Progenitor cell of endocrine pancreas (in vitro differentiated cells): ENCODE measurements at regions not wholly inside any gene's neighbourhood (a gene's known extent, or its start where the extent isn't known, plus 50 kb on each side); places are given as distances from the start of the nearest gene placed in this dataset.

Experiments used
- DNase-seq: peaks from one replicate; pipeline ENCODE4 v3.0.0; 2021; ENCODE audit warnings: low spot score; ENCODE audit not compliant: unreplicated experiment
- H3K27ac Mint-ChIP-seq: 2 replicates; pipeline ENCODE4 v1.8.0; 2021; ENCODE audit warnings: mild to moderate bottlenecking, moderate library complexity, mixed read lengths
- H3K27me3 Mint-ChIP-seq: 2 replicates; pipeline ENCODE4 v1.8.0; 2021; ENCODE audit warnings: mixed read lengths
- H3K36me3 Mint-ChIP-seq: 2 replicates; pipeline ENCODE4 v1.8.0; 2022; ENCODE audit warnings: mixed read lengths; ENCODE audit not compliant: insufficient read depth
- H3K4me1 Mint-ChIP-seq: 2 replicates; pipeline ENCODE4 v1.8.0; 2021; ENCODE audit warnings: low read depth, mixed read lengths
- H3K4me3 Mint-ChIP-seq: 2 replicates; pipeline ENCODE4 v1.8.0; 2021; ENCODE audit warnings: low read depth, mild to moderate bottlenecking, moderate library complexity, mixed read lengths
- H3K9me3 Mint-ChIP-seq: 2 replicates; pipeline ENCODE4 v1.8.0; 2021; ENCODE audit warnings: low read depth, mixed read lengths
- TF ChIP-seq, protein P1 (sequence below): fragments of 200-600 bp; sonication (generic); IDR thresholded peaks from one replicate; pipeline ENCODE4 v1.5.0; 2021; ENCODE audit warnings: antibody characterized with exemption, mild to moderate bottlenecking; ENCODE audit not compliant: unreplicated experiment

GRCh38 chr3:124412644-124413043 is 317.6 kb upstream of the UMPS start:
- H3K27ac Mint-ChIP-seq, result no peak overlapping the region

DNA sequence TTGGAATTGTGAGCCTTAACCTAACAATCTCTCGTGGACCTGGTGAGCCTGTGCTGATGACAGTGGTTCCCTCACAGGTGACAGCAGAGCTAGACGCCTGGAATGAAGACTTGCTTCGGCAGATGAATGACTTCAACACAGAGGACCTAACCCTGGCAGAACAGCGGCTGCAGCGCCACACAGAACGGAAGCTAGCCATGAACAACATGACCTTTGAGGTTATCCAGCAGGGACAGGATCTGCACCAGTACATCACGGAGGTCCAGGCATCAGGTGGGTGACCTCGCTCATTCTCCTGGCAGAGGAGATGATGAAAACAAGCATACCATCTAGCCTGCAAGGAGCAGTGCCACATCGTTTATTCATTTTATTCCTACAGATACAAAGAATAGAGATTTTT is 316.9 kb upstream of the UMPS start:
- Mint-ChIP-seq H3K36me3 (peaks cover 28% of the 10 kb centered on the region), H3K4me3 (no peak overlapping the region), H3K27ac (peak overlapping the region; percentile 71), H3K4me1 (peaks cover 10% of the 10 kb centered on the region), H3K27me3 (no peaks in the 10 kb centered on the region), H3K9me3 (no peaks in the 10 kb centered on the region)
- TF ChIP-seq, protein P1, sequence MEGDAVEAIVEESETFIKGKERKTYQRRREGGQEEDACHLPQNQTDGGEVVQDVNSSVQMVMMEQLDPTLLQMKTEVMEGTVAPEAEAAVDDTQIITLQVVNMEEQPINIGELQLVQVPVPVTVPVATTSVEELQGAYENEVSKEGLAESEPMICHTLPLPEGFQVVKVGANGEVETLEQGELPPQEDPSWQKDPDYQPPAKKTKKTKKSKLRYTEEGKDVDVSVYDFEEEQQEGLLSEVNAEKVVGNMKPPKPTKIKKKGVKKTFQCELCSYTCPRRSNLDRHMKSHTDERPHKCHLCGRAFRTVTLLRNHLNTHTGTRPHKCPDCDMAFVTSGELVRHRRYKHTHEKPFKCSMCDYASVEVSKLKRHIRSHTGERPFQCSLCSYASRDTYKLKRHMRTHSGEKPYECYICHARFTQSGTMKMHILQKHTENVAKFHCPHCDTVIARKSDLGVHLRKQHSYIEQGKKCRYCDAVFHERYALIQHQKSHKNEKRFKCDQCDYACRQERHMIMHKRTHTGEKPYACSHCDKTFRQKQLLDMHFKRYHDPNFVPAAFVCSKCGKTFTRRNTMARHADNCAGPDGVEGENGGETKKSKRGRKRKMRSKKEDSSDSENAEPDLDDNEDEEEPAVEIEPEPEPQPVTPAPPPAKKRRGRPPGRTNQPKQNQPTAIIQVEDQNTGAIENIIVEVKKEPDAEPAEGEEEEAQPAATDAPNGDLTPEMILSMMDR, result no peak
- DNase-seq, result no peak

More at GRCh38 chr3:124412644-124413043, 317.6 kb upstream of the UMPS start:
- Mint-ChIP-seq H3K27me3 (no peaks in the 10 kb centered on the region), H3K36me3 (peaks cover 29% of the 10 kb centered on the region), H3K4me1 (peaks cover 9% of the 10 kb centered on the region), H3K9me3 (no peaks in the 10 kb centered on the region), H3K4me3 (no peak overlapping the region)
- no peak for DNase-seq
- TF ChIP-seq, protein P1, result no peak

DNA sequence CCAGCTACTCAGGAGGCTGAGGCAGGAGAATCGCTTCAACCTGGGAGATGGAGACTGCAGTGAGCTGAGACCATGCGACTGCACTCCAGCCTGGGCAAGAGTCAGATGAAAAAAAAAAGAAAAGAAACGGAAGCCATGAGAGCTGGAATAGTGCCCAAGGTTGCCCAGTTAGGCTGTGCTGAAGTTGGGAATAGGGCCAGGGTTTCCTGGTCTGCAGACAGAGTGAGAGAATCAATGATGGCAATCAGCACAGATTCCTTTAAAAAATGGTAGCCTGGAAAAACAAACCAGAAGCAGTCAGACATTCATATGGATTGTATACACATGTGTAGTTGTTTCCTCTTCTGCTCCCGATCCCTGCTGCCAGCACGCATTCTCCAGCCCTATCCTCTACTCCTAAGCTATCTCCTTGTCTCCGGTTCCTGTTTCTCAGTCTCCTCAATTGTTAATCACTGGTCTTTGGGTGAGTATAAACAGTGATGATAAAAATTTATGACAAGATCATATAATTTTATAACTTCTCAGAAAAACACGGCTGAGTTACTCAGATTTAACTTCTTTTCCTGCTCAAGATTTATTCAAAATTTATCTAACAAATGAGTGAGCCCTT is 316.2 kb upstream of the UMPS start:
- Mint-ChIP-seq H3K4me3 (no peak overlapping the region), H3K27me3 (no peaks in the 10 kb centered on the region), H3K27ac (no peak overlapping the region), H3K9me3 (no peaks in the 10 kb centered on the region), H3K36me3 (peaks cover 27% of the 10 kb centered on the region), H3K4me1 (peaks cover 14% of the 10 kb centered on the region)
- no peak for DNase-seq
- TF ChIP-seq, protein P1, result no peak

DNA sequence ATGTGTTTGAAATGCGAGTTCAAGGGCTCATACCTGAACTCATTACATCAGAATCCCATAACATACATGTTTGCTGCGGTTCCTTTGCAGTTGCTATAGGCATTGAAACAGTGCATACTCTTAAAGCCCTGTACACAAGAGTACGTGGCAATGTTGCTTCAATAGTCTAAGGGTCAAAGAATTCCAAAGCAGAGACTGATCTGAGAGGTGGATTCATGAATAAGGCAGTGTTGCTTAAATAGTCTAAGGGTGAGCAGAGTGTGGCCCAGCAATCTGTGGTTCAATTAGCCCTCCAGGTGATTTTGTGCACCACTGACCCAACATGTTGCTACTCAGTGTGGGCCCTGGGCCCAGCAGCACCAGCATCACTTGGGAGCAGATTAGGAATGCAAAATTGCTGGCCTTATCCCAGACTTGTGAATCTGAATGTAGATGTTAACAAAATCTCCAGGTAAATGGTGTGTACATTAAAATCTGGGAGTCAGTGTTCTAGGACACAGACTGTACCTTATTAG is 314.7 kb upstream of the UMPS start:
- TF ChIP-seq, protein P1, result no peak
- DNase-seq, result no peak
- peaks cover 12% of the 10 kb centered on the region for H3K4me1 Mint-ChIP-seq
- H3K36me3 Mint-ChIP-seq, result peaks cover 29% of the 10 kb centered on the region
- H3K27me3 Mint-ChIP-seq, result no peaks in the 10 kb centered on the region
- no peak overlapping the region for H3K27ac Mint-ChIP-seq
- H3K4me3 Mint-ChIP-seq, result no peak overlapping the region
- H3K9me3 Mint-ChIP-seq, result no peaks in the 10 kb centered on the region

DNA sequence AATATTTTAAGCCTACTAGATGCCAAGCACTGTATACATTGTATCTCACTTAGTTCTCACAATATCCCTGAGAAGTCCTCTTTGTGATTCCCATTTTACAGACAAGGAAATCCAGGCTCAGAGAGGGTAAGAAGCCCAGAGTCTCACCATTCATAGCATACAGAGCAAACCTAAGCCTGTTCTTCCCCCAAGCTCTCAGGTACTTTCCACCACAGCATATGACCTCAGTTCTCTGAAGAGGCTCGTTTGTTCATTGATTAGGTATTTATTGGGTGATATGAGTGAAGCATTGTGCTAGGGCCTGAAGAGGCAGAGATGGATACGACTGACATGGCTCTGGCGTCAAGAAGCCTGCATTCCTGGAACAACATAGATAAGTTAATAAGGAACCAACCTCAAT is 310.9 kb upstream of the UMPS start:
- DNase-seq, result no peak
- Mint-ChIP-seq H3K27ac (peak overlapping the region; percentile 76), H3K36me3 (peaks cover 21% of the 10 kb centered on the region), H3K4me3 (no peak overlapping the region), H3K9me3 (no peaks in the 10 kb centered on the region), H3K4me1 (peaks cover 14% of the 10 kb centered on the region), H3K27me3 (no peaks in the 10 kb centered on the region)
- TF ChIP-seq, protein P1, result no peak
